Smooth muscle cell (in vitro differentiated cells): ENCODE measurements at regions not wholly inside any gene's neighbourhood (a gene's known extent, or its start where the extent isn't known, plus 50 kb on each side); places are given as distances from the start of the nearest gene placed in this dataset.

Experiments used
- DNase-seq: peaks from one replicate; lab custom pipeline; 2025; ENCODE audit not compliant: unreplicated experiment; lab: John Stamatoyannopoulos, UW
- H2AFZ ChIP-seq: fragments of 200-600 bp; sonication (generic); 2 replicates; pipeline ENCODE4 v1.6.0; 2016; ENCODE audit warnings: antibody characterized with exemption, low read depth, mild to moderate bottlenecking
- H3F3A ChIP-seq: fragments of 200-600 bp; sonication (generic); 2 replicates; pipeline ENCODE4 v1.6.0; 2017; ENCODE audit warnings: antibody characterized with exemption, low read depth
- H3K27ac ChIP-seq: fragments of 200-600 bp; sonication (generic); 2 replicates; pipeline ENCODE4 v1.5.1; 2016; ENCODE audit warnings: low read depth, mild to moderate bottlenecking
- H3K27me3 ChIP-seq: fragments of 200-600 bp; sonication (generic); 2 replicates; pipeline ENCODE4 v1.6.1; 2016; ENCODE audit warnings: low read depth, mild to moderate bottlenecking
- H3K36me3 ChIP-seq: fragments of 200-600 bp; sonication (generic); 2 replicates; pipeline ENCODE4 v1.5.1; 2016; ENCODE audit warnings: low read depth
- H3K4me1 ChIP-seq: fragments of 200-600 bp; sonication (generic); 2 replicates; pipeline ENCODE4 v1.5.1; 2016; ENCODE audit warnings: low read depth
- H3K4me2 ChIP-seq: fragments of 200-600 bp; sonication (generic); 2 replicates; pipeline ENCODE4 v1.6.0; 2016; ENCODE audit warnings: mild to moderate bottlenecking
- H3K4me3 ChIP-seq: fragments of 200-600 bp; sonication (generic); 2 replicates; pipeline ENCODE4 v1.5.1; 2016; ENCODE audit warnings: mild to moderate bottlenecking
- H3K79me2 ChIP-seq: fragments of 200-600 bp; sonication (generic); 2 replicates; pipeline ENCODE4 v1.6.0; 2016; ENCODE audit warnings: low read depth, mild to moderate bottlenecking
- H3K9ac ChIP-seq: fragments of 200-600 bp; sonication (generic); 2 replicates; pipeline ENCODE4 v1.6.0; 2016; ENCODE audit warnings: low read depth
- H3K9me3 ChIP-seq: fragments of 200-600 bp; sonication (generic); replicated peaks from 2 replicates; pipeline ENCODE4 v1.5.1; 2016; ENCODE audit warnings: low read depth
- H4K20me1 ChIP-seq: fragments of 200-600 bp; sonication (generic); 2 replicates; pipeline ENCODE4 v1.6.0; 2016; ENCODE audit warnings: low read depth
- CTCF ChIP-seq: fragments of 200-600 bp; sonication (generic); IDR thresholded peaks from 2 replicates; pipeline ENCODE4 v1.5.1; 2017; ENCODE audit warnings: borderline replicate concordance, mild to moderate bottlenecking, antibody characterized with exemption; ENCODE audit not compliant: insufficient read depth, poor library complexity, severe bottlenecking
- WGBS: methylation state at CpG from one replicate; pipeline ENCODE4 v1.1.7; 2016; ENCODE audit warnings: low lambda C conversion rate; 5-methylcytosine and 5-hydroxymethylcytosine counted together

GRCh38 chr2:114061566-114062098 is 171.7 kb downstream of the ACTR3 start:
- Histone ChIP-seq H3K36me3 (no peaks in the 10 kb centered on the region), H3K27me3 (peaks cover 20% of the 10 kb centered on the region), H2AFZ (no peak overlapping the region), H3F3A (no peaks in the 10 kb centered on the region), H3K4me1 (peaks cover 6% of the 10 kb centered on the region), H3K27ac (no peak overlapping the region), H3K9me3 (no peaks in the 10 kb centered on the region), H3K79me2 (no peaks in the 10 kb centered on the region), H3K9ac (no peak overlapping the region), H4K20me1 (no peaks in the 10 kb centered on the region), H3K4me2 (no peak overlapping the region), H3K4me3 (no peak overlapping the region)
- WGBS: 86% methylated on average over 5 of the region's 5 CpGs
- no peak for TF ChIP-seq CTCF
- no peak for DNase-seq

- no peak overlapping the region for H2AFZ ChIP-seq
- H3K36me3 ChIP-seq: no peaks in the 10 kb centered on the region
- H3K4me1 ChIP-seq: peaks cover 6% of the 10 kb centered on the region
- H3K4me2 ChIP-seq: no peak overlapping the region
- H3K4me3 ChIP-seq: no peak overlapping the region
- H3K79me2 ChIP-seq: no peaks in the 10 kb centered on the region
- no peaks in the 10 kb centered on the region for H3F3A ChIP-seq
- no peaks in the 10 kb centered on the region for H4K20me1 ChIP-seq
- no peak for TF ChIP-seq CTCF
- H3K9me3 ChIP-seq: no peaks in the 10 kb centered on the region
- 85% methylated on average over 4 of the region's 4 CpGs for WGBS
- no peak overlapping the region for H3K9ac ChIP-seq
- peaks cover 7% of the 10 kb centered on the region for H3K27me3 ChIP-seq
- H3K27ac ChIP-seq: no peak overlapping the region
- no peak for DNase-seq
Measured at GRCh38 chr2:114063346-114063745, 173.5 kb downstream of the ACTR3 start.

- no peaks in the 10 kb centered on the region for H4K20me1 ChIP-seq
- no peaks in the 10 kb centered on the region for H3K36me3 ChIP-seq
- H3K27ac ChIP-seq: no peak overlapping the region
- no peak for DNase-seq
- peaks cover 6% of the 10 kb centered on the region for H3K4me1 ChIP-seq
- no peak overlapping the region for H3K4me2 ChIP-seq
- H3F3A ChIP-seq: no peaks in the 10 kb centered on the region
- no peaks in the 10 kb centered on the region for H3K79me2 ChIP-seq
- H3K27me3 ChIP-seq: peaks cover 7% of the 10 kb centered on the region
- no peak for TF ChIP-seq CTCF
- H2AFZ ChIP-seq: no peak overlapping the region
- H3K9ac ChIP-seq: no peak overlapping the region
- 77% methylated on average over 6 of the region's 6 CpGs for WGBS
- no peaks in the 10 kb centered on the region for H3K9me3 ChIP-seq
- H3K4me3 ChIP-seq: no peak overlapping the region
Measured at GRCh38 chr2:114065731-114066130, 175.8 kb downstream of the ACTR3 start.

GRCh38 chr2:114066186-114066747 is 176.4 kb downstream of the ACTR3 start:
- H3K4me3 ChIP-seq: no peak overlapping the region
- H3K9ac ChIP-seq: no peak overlapping the region
- no peaks in the 10 kb centered on the region for H3K36me3 ChIP-seq
- no peaks in the 10 kb centered on the region for H4K20me1 ChIP-seq
- peaks cover 7% of the 10 kb centered on the region for H3K27me3 ChIP-seq
- peaks cover 6% of the 10 kb centered on the region for H3K4me1 ChIP-seq
- H3K4me2 ChIP-seq: no peak overlapping the region
- TF ChIP-seq CTCF: no peak
- H3K27ac ChIP-seq: no peak overlapping the region
- WGBS: 49% methylated on average over 2 of the region's 2 CpGs
- H3F3A ChIP-seq: no peaks in the 10 kb centered on the region
- H2AFZ ChIP-seq: no peak overlapping the region
- DNase-seq: no peak
- no peaks in the 10 kb centered on the region for H3K79me2 ChIP-seq
- no peaks in the 10 kb centered on the region for H3K9me3 ChIP-seq
